Nephron (organoid): ENCODE measurements at regions not wholly inside any gene's neighbourhood (a gene's known extent, or its start where the extent isn't known, plus 50 kb on each side); places are given as distances from the start of the nearest gene placed in this dataset.

ENCODE experiments used
- H3K27ac Mint-ChIP-seq, 3 experiments: 2 replicates each; pipeline ENCODE4 v1.8.0; 2020; ENCODE audit warnings: mixed read lengths in 3 of 3, mild to moderate bottlenecking in 2 of 3, moderate library complexity in 1 of 3
- H3K27me3 Mint-ChIP-seq: 2 replicates; pipeline ENCODE4 v1.8.0; 2021; ENCODE audit warnings: low read depth, mild to moderate bottlenecking, moderate library complexity, mixed read lengths
- H3K36me3 Mint-ChIP-seq: 2 replicates; pipeline ENCODE4 v1.8.0; 2020; ENCODE audit warnings: low read depth, mixed read lengths
- H3K4me1 Mint-ChIP-seq: 2 replicates; pipeline ENCODE4 v1.8.0; 2020; ENCODE audit warnings: mixed read lengths
- H3K4me3 Mint-ChIP-seq, 3 experiments: 2 replicates each; pipeline ENCODE4 v1.8.0; 2020; ENCODE audit warnings: mild to moderate bottlenecking in 3 of 3, mixed read lengths in 3 of 3, moderate library complexity in 2 of 3
- H3K9me3 Mint-ChIP-seq: 2 replicates; pipeline ENCODE4 v1.8.0; 2020; ENCODE audit warnings: mixed read lengths
- TF ChIP-seq, protein P1 (sequence below), 3 experiments: fragments of 200-600 bp; sonication (generic); IDR thresholded peaks; one replicate each; pipeline ENCODE4 v1.5.0; 2021; ENCODE audit warnings: antibody characterized with exemption in 3 of 3; ENCODE audit not compliant: unreplicated experiment in 3 of 3

GRCh38 chr12:29940811-29941210 lies 157.1 kb upstream of the TMTC1 start:
- no peak overlapping the region for H3K4me3 Mint-ChIP-seq
- TF ChIP-seq, protein P1, sequence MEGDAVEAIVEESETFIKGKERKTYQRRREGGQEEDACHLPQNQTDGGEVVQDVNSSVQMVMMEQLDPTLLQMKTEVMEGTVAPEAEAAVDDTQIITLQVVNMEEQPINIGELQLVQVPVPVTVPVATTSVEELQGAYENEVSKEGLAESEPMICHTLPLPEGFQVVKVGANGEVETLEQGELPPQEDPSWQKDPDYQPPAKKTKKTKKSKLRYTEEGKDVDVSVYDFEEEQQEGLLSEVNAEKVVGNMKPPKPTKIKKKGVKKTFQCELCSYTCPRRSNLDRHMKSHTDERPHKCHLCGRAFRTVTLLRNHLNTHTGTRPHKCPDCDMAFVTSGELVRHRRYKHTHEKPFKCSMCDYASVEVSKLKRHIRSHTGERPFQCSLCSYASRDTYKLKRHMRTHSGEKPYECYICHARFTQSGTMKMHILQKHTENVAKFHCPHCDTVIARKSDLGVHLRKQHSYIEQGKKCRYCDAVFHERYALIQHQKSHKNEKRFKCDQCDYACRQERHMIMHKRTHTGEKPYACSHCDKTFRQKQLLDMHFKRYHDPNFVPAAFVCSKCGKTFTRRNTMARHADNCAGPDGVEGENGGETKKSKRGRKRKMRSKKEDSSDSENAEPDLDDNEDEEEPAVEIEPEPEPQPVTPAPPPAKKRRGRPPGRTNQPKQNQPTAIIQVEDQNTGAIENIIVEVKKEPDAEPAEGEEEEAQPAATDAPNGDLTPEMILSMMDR (IDR thresholded peaks at IDR 0.05; ENCODE audit: unreplicated experiment in 3 of 3): no peak
- no peak overlapping the region for H3K27ac Mint-ChIP-seq
- H3K36me3 Mint-ChIP-seq: no peaks in the 10 kb centered on the region
- peaks cover 8% of the 10 kb centered on the region for H3K4me1 Mint-ChIP-seq
- H3K9me3 Mint-ChIP-seq: peaks cover 3% of the 10 kb centered on the region
- peaks cover 4% of the 10 kb centered on the region for H3K27me3 Mint-ChIP-seq

GRCh38 chr12:29930503-29930902 lies 146.8 kb upstream of the TMTC1 start:
- TF ChIP-seq, protein P1 (IDR thresholded peaks at IDR 0.05; ENCODE audit: unreplicated experiment in 3 of 3): no peak
- no peak overlapping the region for H3K4me3 Mint-ChIP-seq
- peaks cover 1% of the 10 kb centered on the region for H3K27me3 Mint-ChIP-seq
- no peak overlapping the region for H3K27ac Mint-ChIP-seq
- no peaks in the 10 kb centered on the region for H3K36me3 Mint-ChIP-seq
- H3K4me1 Mint-ChIP-seq: no peaks in the 10 kb centered on the region
- peaks cover under 1% of the 10 kb centered on the region for H3K9me3 Mint-ChIP-seq

- Mint-ChIP-seq H3K9me3 (no peaks in the 10 kb centered on the region), H3K4me3 (no peak overlapping the region), H3K27ac (no peak overlapping the region), H3K27me3 (no peaks in the 10 kb centered on the region), H3K4me1 (no peaks in the 10 kb centered on the region), H3K36me3 (no peaks in the 10 kb centered on the region)
- TF ChIP-seq, protein P1 (IDR thresholded peaks at IDR 0.05; ENCODE audit: unreplicated experiment in 3 of 3): no peak
These were observed 145.6 kb upstream of the TMTC1 start for GRCh38 chr12:29929295-29929694.

DNA sequence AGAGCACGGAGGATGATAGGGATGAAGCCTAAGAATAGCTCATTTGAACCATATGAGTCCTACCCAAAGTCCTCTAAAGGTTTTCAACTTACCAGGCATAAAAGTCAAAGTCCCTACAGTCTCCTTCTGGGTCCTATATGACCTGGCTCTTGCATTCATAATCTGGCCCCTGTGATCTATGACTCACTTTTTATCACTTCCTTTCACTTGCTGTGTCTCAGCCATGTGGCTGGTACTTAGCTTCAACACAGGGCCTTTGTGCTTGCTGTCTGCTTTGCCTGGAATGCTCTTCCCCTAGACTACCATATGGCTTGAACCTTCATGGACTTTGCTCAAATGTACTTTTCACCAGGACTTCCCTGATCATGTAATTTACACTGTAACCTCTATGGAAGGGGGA lies 137.6 kb upstream of the TMTC1 start:
- no peak overlapping the region for H3K27ac Mint-ChIP-seq
- H3K36me3 Mint-ChIP-seq: no peaks in the 10 kb centered on the region
- no peak overlapping the region for H3K4me3 Mint-ChIP-seq
- H3K27me3 Mint-ChIP-seq: peaks cover 7% of the 10 kb centered on the region
- TF ChIP-seq, protein P1 (IDR thresholded peaks at IDR 0.05; ENCODE audit: unreplicated experiment in 3 of 3): no peak
- peaks cover 4% of the 10 kb centered on the region for H3K4me1 Mint-ChIP-seq
- no peaks in the 10 kb centered on the region for H3K9me3 Mint-ChIP-seq

DNA sequence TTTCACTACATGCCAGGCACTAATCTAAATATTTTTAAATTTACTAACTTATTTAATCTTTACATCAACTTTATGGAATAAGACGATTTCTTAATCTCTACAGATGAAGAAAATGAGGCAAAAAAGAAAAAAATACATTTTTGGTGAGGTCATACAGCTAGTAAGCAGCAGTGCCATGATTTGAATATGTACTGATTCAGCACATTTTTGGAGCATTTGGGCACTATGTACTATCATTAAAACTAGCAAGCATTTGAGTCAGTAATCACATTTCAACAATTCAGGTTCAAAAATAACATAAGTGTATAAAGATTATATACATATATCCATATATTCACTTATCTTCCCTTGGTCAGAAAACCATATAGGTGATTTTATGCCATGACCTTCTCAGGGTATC lies 124.4 kb upstream of the TMTC1 start:
- Mint-ChIP-seq H3K4me3 (no peak overlapping the region), H3K4me1 (no peaks in the 10 kb centered on the region), H3K27ac (no peak overlapping the region)

GRCh38 chr12:29907461-29907860 lies 123.7 kb upstream of the TMTC1 start:
- H3K9me3 Mint-ChIP-seq: peaks cover 25% of the 10 kb centered on the region
- no peak overlapping the region for H3K27ac Mint-ChIP-seq
- no peaks in the 10 kb centered on the region for H3K4me1 Mint-ChIP-seq
- H3K36me3 Mint-ChIP-seq: no peaks in the 10 kb centered on the region
- TF ChIP-seq, protein P1 (IDR thresholded peaks at IDR 0.05; ENCODE audit: unreplicated experiment in 3 of 3): no peak
- H3K27me3 Mint-ChIP-seq: no peaks in the 10 kb centered on the region
- no peak overlapping the region for H3K4me3 Mint-ChIP-seq

More for the DNA sequence above, 124.4 kb upstream of the TMTC1 start:
- no peaks in the 10 kb centered on the region for H3K27me3 Mint-ChIP-seq
- no peaks in the 10 kb centered on the region for H3K36me3 Mint-ChIP-seq
- TF ChIP-seq, protein P1 (IDR thresholded peaks at IDR 0.05; ENCODE audit: unreplicated experiment in 3 of 3): no peak
- peaks cover 31% of the 10 kb centered on the region for H3K9me3 Mint-ChIP-seq
